GM21576 (cell line): ENCODE measurements at regions not wholly inside any gene's neighbourhood (a gene's known extent, or its start where the extent isn't known, plus 50 kb on each side); places are given as distances from the start of the nearest gene placed in this dataset.

ENCODE experiments used
- ATAC-seq: cut with Tn5 transposase; IDR thresholded peaks from one replicate; pipeline ENCODE4 v1.9.1; 2021; ENCODE audit warnings: mild to moderate bottlenecking, moderate library complexity; ENCODE audit not compliant: unreplicated experiment

- ATAC-seq, result no peak
Measured at GRCh38 chr6:141261016-141261671, 871.6 kb upstream of the GJE1 start.

GRCh38 chr6:141260627-141261015, 872.1 kb upstream of the GJE1 start:
- ATAC-seq, result no peak

GRCh38 chr6:141259807-141260206, 872.9 kb upstream of the GJE1 start:
- no peak for ATAC-seq

- no peak for ATAC-seq
Measured at GRCh38 chr6:141259091-141259490, 873.6 kb upstream of the GJE1 start.

- no peak for ATAC-seq
Measured at GRCh38 chr6:141258516-141258915, 874.2 kb upstream of the GJE1 start.

GRCh38 chr6:141254336-141254735, 878.4 kb upstream of the GJE1 start:
- ATAC-seq, result no peak

- no peak for ATAC-seq
Measured at GRCh38 chr6:141252828-141253608, 879.7 kb upstream of the GJE1 start.

- no peak for ATAC-seq
Measured at GRCh38 chr6:141251286-141251685, 881.4 kb upstream of the GJE1 start.

GRCh38 chr6:141248021-141248799, 884.5 kb upstream of the GJE1 start:
- ATAC-seq, result peak; percentile 70

GRCh38 chr6:141244366-141244765, 888.4 kb upstream of the GJE1 start:
- ATAC-seq, result no peak

- no peak for ATAC-seq
Measured at GRCh38 chr6:141242957-141243356, 889.8 kb upstream of the GJE1 start.

GRCh38 chr6:141229296-141229695, 903.4 kb upstream of the GJE1 start:
- ATAC-seq, result no peak

GRCh38 chr6:141218583-141218982, 914.1 kb upstream of the GJE1 start:
- ATAC-seq, result no peak

GRCh38 chr6:141216726-141217125, 916.0 kb upstream of the GJE1 start:
- no peak for ATAC-seq

- ATAC-seq, result no peak
Measured at GRCh38 chr6:141212296-141212695, 920.4 kb upstream of the GJE1 start.

GRCh38 chr6:141211845-141212244, 920.9 kb upstream of the GJE1 start:
- ATAC-seq, result no peak

- no peak for ATAC-seq
Measured at GRCh38 chr6:141210901-141211300, 921.8 kb upstream of the GJE1 start.

- no peak for ATAC-seq
Measured at GRCh38 chr6:141209890-141210289, 922.8 kb upstream of the GJE1 start.

GRCh38 chr6:141208101-141208500, 924.6 kb upstream of the GJE1 start:
- ATAC-seq, result no peak

GRCh38 chr6:141203902-141204575, 928.7 kb upstream of the GJE1 start:
- ATAC-seq, result no peak

GRCh38 chr6:141202626-141203025, 930.1 kb upstream of the GJE1 start:
- no peak for ATAC-seq
